HG03066 (cell line): ENCODE measurements at regions not wholly inside any gene's neighbourhood (a gene's known extent, or its start where the extent isn't known, plus 50 kb on each side); places are given as distances from the start of the nearest gene placed in this dataset.
"Not testable (repeated sequence)": the region's sequence is repeated elsewhere in the genome, so short reads cannot be mapped to it uniquely, and the experiment has no call there.

Experiments
- ATAC-seq: cut with Tn5 transposase; IDR thresholded peaks from one replicate; pipeline ENCODE4 v1.9.1; 2021; ENCODE audit warnings: low read depth; ENCODE audit not compliant: unreplicated experiment

- no peak for ATAC-seq
Measured at GRCh38 chr9:7636309-7636708, 163.3 kb downstream of the DMAC1 start.

GRCh38 chr9:7626571-7627029 is 173.0 kb downstream of the DMAC1 start:
- ATAC-seq: not testable (repeated sequence)

GRCh38 chr9:7622481-7622880 is 177.1 kb downstream of the DMAC1 start:
- no peak for ATAC-seq

GRCh38 chr9:7615344-7615743 is 184.2 kb downstream of the DMAC1 start:
- no peak for ATAC-seq

GRCh38 chr9:7613931-7614330 is 185.6 kb downstream of the DMAC1 start:
- ATAC-seq: no peak

GRCh38 chr9:7608261-7608660 is 191.3 kb downstream of the DMAC1 start:
- ATAC-seq: no peak

GRCh38 chr9:7607421-7607820 is 192.2 kb downstream of the DMAC1 start:
- ATAC-seq: no peak

GRCh38 chr9:7606591-7606990 is 193.0 kb downstream of the DMAC1 start:
- ATAC-seq: no peak

GRCh38 chr9:7601739-7602138 is 197.8 kb downstream of the DMAC1 start:
- no peak for ATAC-seq

- ATAC-seq: no peak
Measured at GRCh38 chr9:7597716-7598115, 201.9 kb downstream of the DMAC1 start.

- no peak for ATAC-seq
Measured at GRCh38 chr9:7592321-7593316, 207.0 kb downstream of the DMAC1 start.

- no peak for ATAC-seq
Measured at GRCh38 chr9:7591501-7591900, 208.1 kb downstream of the DMAC1 start.

GRCh38 chr9:7580568-7580967 is 219.0 kb downstream of the DMAC1 start:
- ATAC-seq: no peak

GRCh38 chr9:7579351-7579750 is 220.2 kb downstream of the DMAC1 start:
- ATAC-seq: no peak

GRCh38 chr9:7578951-7579350 is 220.6 kb downstream of the DMAC1 start:
- no peak for ATAC-seq

GRCh38 chr9:7570107-7570720 is 229.4 kb downstream of the DMAC1 start:
- peak; percentile 78 for ATAC-seq

- ATAC-seq: no peak
Measured at GRCh38 chr9:7567687-7568086, 231.9 kb downstream of the DMAC1 start.

GRCh38 chr9:7561527-7562080 is 238.0 kb downstream of the DMAC1 start:
- ATAC-seq: no peak

- ATAC-seq: no peak
Measured at GRCh38 chr9:7560669-7561305, 238.8 kb downstream of the DMAC1 start.

GRCh38 chr9:7554699-7555098 is 244.9 kb downstream of the DMAC1 start:
- no peak for ATAC-seq

GRCh38 chr9:7552706-7553105 is 246.9 kb downstream of the DMAC1 start:
- ATAC-seq: not testable (repeated sequence)
